Osteocyte (in vitro differentiated cells): ENCODE measurements at regions not wholly inside any gene's neighbourhood (a gene's known extent, or its start where the extent isn't known, plus 50 kb on each side); places are given as distances from the start of the nearest gene placed in this dataset.

Source experiments
- DNase-seq: peaks from one replicate; pipeline ENCODE4 v3.0.0; 2021; ENCODE audit warnings: mixed read lengths; ENCODE audit not compliant: unreplicated experiment; ENCODE audit errors: extremely low spot score
- H3K27ac Mint-ChIP-seq: one replicate; pipeline ENCODE4 v1.8.0; 2021; ENCODE audit warnings: mild to moderate bottlenecking, mixed read lengths; ENCODE audit not compliant: unreplicated experiment
- H3K27me3 Mint-ChIP-seq: one replicate; pipeline ENCODE4 v1.8.0; 2021; ENCODE audit warnings: mixed read lengths; ENCODE audit not compliant: unreplicated experiment
- H3K36me3 Mint-ChIP-seq: one replicate; pipeline ENCODE4 v1.8.0; 2021; ENCODE audit warnings: mixed read lengths; ENCODE audit not compliant: unreplicated experiment
- H3K4me1 Mint-ChIP-seq: one replicate; pipeline ENCODE4 v1.8.0; 2021; ENCODE audit warnings: mixed read lengths; ENCODE audit not compliant: unreplicated experiment
- H3K4me3 Mint-ChIP-seq: one replicate; pipeline ENCODE4 v1.8.0; 2021; ENCODE audit warnings: mild to moderate bottlenecking, moderate library complexity, mixed read lengths; ENCODE audit not compliant: unreplicated experiment
- H3K9me3 Mint-ChIP-seq: one replicate; pipeline ENCODE4 v1.8.0; 2021; ENCODE audit warnings: mixed read lengths; ENCODE audit not compliant: unreplicated experiment
- CTCF ChIP-seq: fragments of 200-600 bp; sonication (generic); IDR thresholded peaks from 2 replicates; pipeline ENCODE4 v1.5.0; 2021; ENCODE audit warnings: antibody characterized with exemption, mild to moderate bottlenecking, moderate library complexity

DNA sequence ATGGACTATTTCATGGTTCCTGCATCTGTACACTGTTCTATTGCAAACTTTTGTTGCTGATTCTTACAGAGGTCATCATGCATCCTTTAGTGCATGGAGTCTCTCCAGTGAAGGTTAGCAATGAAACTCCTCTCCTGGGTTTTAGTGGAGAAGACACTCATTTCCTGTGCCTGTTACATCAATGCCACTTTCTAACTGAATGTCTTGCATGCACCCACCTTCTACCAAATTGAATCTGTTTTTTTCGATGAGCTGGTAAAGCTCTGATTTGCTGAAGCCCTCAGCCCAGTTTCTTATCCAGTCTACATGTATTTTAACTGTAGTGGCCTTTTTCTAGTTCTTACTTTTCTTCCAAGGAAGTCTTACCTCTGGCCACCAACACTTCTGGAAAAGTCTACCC lies 591.8 kb upstream of the ADAMTS16 start:
- DNase-seq = no peak
- H3K27me3 Mint-ChIP-seq = peaks cover 7% of the 10 kb centered on the region
- TF ChIP-seq CTCF = no peak
- H3K36me3 Mint-ChIP-seq = no peaks in the 10 kb centered on the region
- no peak overlapping the region for H3K27ac Mint-ChIP-seq
- no peaks in the 10 kb centered on the region for H3K9me3 Mint-ChIP-seq
- no peak overlapping the region for H3K4me3 Mint-ChIP-seq
- H3K4me1 Mint-ChIP-seq = peaks cover 7% of the 10 kb centered on the region

DNA sequence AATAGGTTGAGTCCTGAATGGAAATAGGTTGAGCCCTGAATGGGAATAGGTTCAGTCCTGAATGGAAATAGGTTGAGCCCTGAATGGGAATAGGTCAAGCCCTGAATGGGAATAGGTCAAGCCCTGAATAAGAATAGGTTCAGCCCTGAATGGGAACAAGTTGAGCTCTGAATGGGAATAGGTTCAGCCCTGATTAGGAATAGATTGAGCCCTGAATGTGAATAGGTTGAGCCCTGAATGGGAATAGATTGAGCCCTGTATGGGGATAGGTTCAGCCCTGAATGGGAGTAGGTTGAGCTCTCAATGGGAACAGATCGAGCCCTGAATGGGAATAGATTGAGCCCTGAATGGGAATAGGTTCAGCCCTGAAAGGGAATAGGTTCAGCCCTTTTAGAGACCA lies 590.8 kb upstream of the ADAMTS16 start:
- DNase-seq = no peak
- H3K9me3 Mint-ChIP-seq = no peaks in the 10 kb centered on the region
- no peak overlapping the region for H3K4me3 Mint-ChIP-seq
- H3K36me3 Mint-ChIP-seq = no peaks in the 10 kb centered on the region
- no peak overlapping the region for H3K27ac Mint-ChIP-seq
- no peak for TF ChIP-seq CTCF
- H3K27me3 Mint-ChIP-seq = peaks cover 7% of the 10 kb centered on the region
- peaks cover 16% of the 10 kb centered on the region for H3K4me1 Mint-ChIP-seq

GRCh38 chr5:4551034-4551433 lies 589.1 kb upstream of the ADAMTS16 start:
- Mint-ChIP-seq H3K4me1 (peaks cover 16% of the 10 kb centered on the region), H3K27ac (no peak overlapping the region), H3K27me3 (peaks cover 1% of the 10 kb centered on the region), H3K4me3 (no peak overlapping the region), H3K36me3 (no peaks in the 10 kb centered on the region), H3K9me3 (no peaks in the 10 kb centered on the region)
- DNase-seq = no peak
- TF ChIP-seq CTCF = no peak

DNA sequence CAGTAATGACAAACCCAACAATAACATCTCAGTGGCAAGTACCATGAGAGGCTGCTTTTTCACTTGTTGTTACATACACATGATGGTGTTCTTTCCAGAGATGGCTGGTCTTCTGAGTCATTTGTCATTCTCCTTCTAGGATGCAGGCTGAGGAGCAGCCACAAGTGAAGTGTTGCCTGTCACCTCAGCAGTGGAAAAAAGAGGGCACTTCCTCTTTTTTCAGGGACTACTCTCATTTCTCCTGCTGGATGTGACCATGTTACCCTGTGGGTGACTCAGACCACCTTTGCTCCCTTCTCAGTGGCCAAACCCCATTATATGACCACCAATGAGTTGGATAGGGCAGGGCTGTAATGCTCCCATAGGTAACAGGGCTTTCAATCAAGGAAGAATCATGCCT lies 587.0 kb upstream of the ADAMTS16 start:
- H3K36me3 Mint-ChIP-seq = no peaks in the 10 kb centered on the region
- no peaks in the 10 kb centered on the region for H3K9me3 Mint-ChIP-seq
- H3K27ac Mint-ChIP-seq = no peak overlapping the region
- H3K4me3 Mint-ChIP-seq = no peak overlapping the region
- no peak for TF ChIP-seq CTCF
- peaks cover 16% of the 10 kb centered on the region for H3K4me1 Mint-ChIP-seq
- H3K27me3 Mint-ChIP-seq = peaks cover 6% of the 10 kb centered on the region
- no peak for DNase-seq

- Mint-ChIP-seq H3K36me3 (no peaks in the 10 kb centered on the region), H3K4me3 (no peak overlapping the region), H3K27me3 (peaks cover 6% of the 10 kb centered on the region), H3K27ac (no peak overlapping the region), H3K9me3 (no peaks in the 10 kb centered on the region), H3K4me1 (peaks cover 16% of the 10 kb centered on the region)
- no peak for TF ChIP-seq CTCF
- DNase-seq = no peak
These were observed 586.2 kb upstream of the ADAMTS16 start for GRCh38 chr5:4553978-4554377.
